Activated CD8-positive, alpha-beta memory T cell treated with anti-CD3 and anti-CD28 coated beads, Interleukin-2, amount 50 U/mL, for 1 hour (primary cell): ENCODE measurements at regions not wholly inside any gene's neighbourhood (a gene's known extent, or its start where the extent isn't known, plus 50 kb on each side); places are given as distances from the start of the nearest gene placed in this dataset.

Source experiments
- DNase-seq: peaks from one replicate; pipeline ENCODE4 v3.0.0-alpha.2; 2020; ENCODE audit errors: extremely low read depth

GRCh38 chr1:56189946-56190805, 389.2 kb downstream of the PLPP3 start:
- DNase-seq = no peak

- no peak for DNase-seq
Measured at GRCh38 chr1:56189454-56189853, 389.9 kb downstream of the PLPP3 start.

GRCh38 chr1:56188855-56189254, 390.5 kb downstream of the PLPP3 start:
- no peak for DNase-seq

GRCh38 chr1:56188221-56188620, 391.1 kb downstream of the PLPP3 start:
- no peak for DNase-seq

- no peak for DNase-seq
Measured at GRCh38 chr1:56187405-56187804, 392.0 kb downstream of the PLPP3 start.

GRCh38 chr1:56185493-56185892, 393.9 kb downstream of the PLPP3 start:
- DNase-seq = no peak

- DNase-seq = no peak
Measured at GRCh38 chr1:56183151-56183550, 396.2 kb downstream of the PLPP3 start.

- no peak for DNase-seq
Measured at GRCh38 chr1:56180520-56181190, 398.7 kb downstream of the PLPP3 start.

GRCh38 chr1:56179543-56179942, 399.8 kb downstream of the PLPP3 start:
- DNase-seq = no peak

- no peak for DNase-seq
Measured at GRCh38 chr1:56175211-56175610, 404.2 kb downstream of the PLPP3 start.

GRCh38 chr1:56174176-56174885, 405.0 kb downstream of the PLPP3 start:
- DNase-seq = no peak

- DNase-seq = no peak
Measured at GRCh38 chr1:56173736-56174135, 405.6 kb downstream of the PLPP3 start.

- no peak for DNase-seq
Measured at GRCh38 chr1:56171670-56172069, 407.7 kb downstream of the PLPP3 start.

GRCh38 chr1:56170784-56171320, 408.5 kb downstream of the PLPP3 start:
- DNase-seq = no peak

- no peak for DNase-seq
Measured at GRCh38 chr1:56169856-56170255, 409.5 kb downstream of the PLPP3 start.

GRCh38 chr1:56168176-56168575, 411.2 kb downstream of the PLPP3 start:
- DNase-seq = no peak

- DNase-seq = no peak
Measured at GRCh38 chr1:56167596-56167995, 411.8 kb downstream of the PLPP3 start.

- DNase-seq = no peak
Measured at GRCh38 chr1:56160773-56161315, 418.5 kb downstream of the PLPP3 start.

- no peak for DNase-seq
Measured at GRCh38 chr1:56156971-56157876, 422.1 kb downstream of the PLPP3 start.

GRCh38 chr1:56153276-56153675, 426.1 kb downstream of the PLPP3 start:
- DNase-seq = no peak

GRCh38 chr1:56152635-56153034, 426.7 kb downstream of the PLPP3 start:
- no peak for DNase-seq
